Peyer's patch (tissue), 4 donors: ENCODE measurements at regions not wholly inside any gene's neighbourhood (a gene's known extent, or its start where the extent isn't known, plus 50 kb on each side); places are given as distances from the start of the nearest gene placed in this dataset.

ENCODE experiments used
- CTCF ChIP-seq, 6 experiments: fragments of 450-650 bp in 4 of 6; fragments of 200-600 bp in 2 of 6; sonication (generic) in 1 of 6; IDR thresholded peaks; one replicate each; pipeline ENCODE4 v1.5.1; 2017 to 2019; ENCODE audit warnings: antibody characterized with exemption in 6 of 6, mild to moderate bottlenecking in 3 of 6, moderate library complexity in 1 of 6
- POLR2A ChIP-seq, 2 donors: fragments of 450-650 bp; IDR thresholded peaks; one replicate each; pipeline ENCODE4 v1.5.1; 2017; ENCODE audit warnings: antibody characterized with exemption in 2 of 2, mild to moderate bottlenecking in 2 of 2, moderate library complexity in 2 of 2

GRCh38 chr2:3986063-3986462 lies 282.7 kb downstream of the DCDC2C start:
- TF ChIP-seq POLR2A (IDR thresholded peaks at IDR 0.05) (no peak), CTCF (IDR thresholded peaks at IDR 0.05) (no peak)
